ENCODE measurements at regions not wholly inside any gene's neighbourhood (a gene's known extent, or its start where the extent isn't known, plus 50 kb on each side); places are given as distances from the start of the nearest gene placed in this dataset.

GRCh38 chrX:69088171-69088938 lies 76.9 kb downstream of the PJA1 start:
- no peak for DNase-seq
- intact Hi-C loops (cut with DNase I): no loop called here
- peak; percentile 30 to 66 for ATAC-seq

DNA sequence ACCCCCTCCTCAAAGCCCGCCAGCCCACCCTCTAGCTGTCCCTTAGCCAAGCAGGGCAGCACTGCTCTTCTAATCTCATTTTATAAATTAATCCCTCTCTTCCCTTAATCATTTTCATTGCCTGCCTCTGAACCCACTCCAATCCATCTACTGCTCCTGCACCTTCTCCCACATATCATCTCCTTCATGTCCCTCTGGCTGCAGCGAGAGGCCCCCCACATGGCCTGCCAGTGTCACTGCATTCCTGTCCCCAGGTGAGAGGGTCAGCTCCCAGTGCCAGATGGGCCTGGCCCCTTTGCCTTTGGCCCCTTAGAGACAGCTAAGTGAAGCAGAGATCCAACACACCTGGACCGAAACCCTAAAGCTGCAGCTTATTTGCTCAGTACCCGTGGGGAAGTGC lies 79.4 kb downstream of the PJA1 start:
- intact Hi-C loops (cut with DNase I): no loop called here
- no peak for ATAC-seq
- DNase-seq: no peak

GRCh38 chrX:69085151-69085550 lies 80.1 kb downstream of the PJA1 start:
- DNase-seq: no peak
- ATAC-seq: no peak
- intact Hi-C loops (cut with DNase I): no loop called here

- no peak for DNase-seq
- ATAC-seq: no peak
- intact Hi-C loops (cut with DNase I): no loop called here
Measured at GRCh38 chrX:69083801-69084200, 81.5 kb downstream of the PJA1 start.

- DNase-seq (no peak), ATAC-seq (no peak)
- intact Hi-C loops (cut with DNase I): no loop called here
Measured at GRCh38 chrX:69083361-69083760, 81.9 kb downstream of the PJA1 start.

DNA sequence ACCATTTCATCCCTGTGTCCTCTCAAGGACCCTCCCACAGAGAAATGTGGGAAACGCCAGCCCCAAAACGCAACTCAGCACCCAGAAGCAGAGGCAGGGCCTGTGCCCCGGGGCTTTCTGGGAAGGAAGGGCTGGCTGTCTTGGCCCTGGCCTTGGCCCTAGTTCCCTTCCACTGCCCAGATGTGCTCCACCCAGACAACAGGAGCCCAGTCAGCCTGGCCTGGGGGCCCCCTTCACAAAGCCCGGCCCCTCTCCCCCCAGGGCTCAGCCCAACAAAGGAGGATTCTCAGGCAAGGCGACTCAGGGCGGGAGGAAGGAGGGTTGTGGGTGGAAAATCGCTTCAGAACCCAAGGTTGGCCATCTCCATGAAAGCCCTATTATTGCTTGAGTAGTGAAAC lies 82.5 kb downstream of the PJA1 start:
- ATAC-seq (no peak), DNase-seq (no peak)
- intact Hi-C loops (cut with DNase I): no loop called here

DNA sequence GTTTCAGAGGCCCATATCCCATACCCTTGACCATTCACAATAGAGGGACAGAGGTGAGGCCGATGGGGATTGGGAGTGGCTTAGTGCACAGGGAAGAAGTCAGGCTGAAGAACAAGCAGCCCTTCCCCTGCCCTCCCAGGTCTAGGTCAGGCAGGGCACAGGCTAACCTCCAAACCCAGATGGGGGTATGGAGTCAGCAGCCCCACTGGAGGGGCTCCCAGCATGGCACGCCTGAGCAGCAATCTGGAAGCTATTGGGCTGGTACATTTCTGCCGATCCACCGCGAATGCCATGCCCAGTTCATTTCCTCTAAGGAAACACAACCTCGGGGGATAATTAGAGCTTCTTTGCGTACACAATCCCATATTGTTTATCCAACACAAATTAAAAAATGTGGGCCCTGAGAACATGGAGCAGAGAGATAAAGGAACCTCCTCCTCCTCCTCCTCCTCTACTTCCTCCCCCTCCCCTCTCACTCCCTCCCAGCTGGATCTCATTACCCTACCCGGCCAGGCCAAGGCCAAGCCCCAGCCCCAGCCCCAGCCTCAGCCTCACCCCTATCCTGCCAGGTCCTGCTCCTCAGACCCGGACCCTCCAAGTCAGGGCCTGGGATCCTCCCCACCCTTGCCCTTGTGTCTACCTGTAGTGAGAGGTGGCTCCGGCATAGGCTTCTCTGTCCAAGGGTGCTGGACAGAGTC lies 83.0 kb downstream of the PJA1 start:
- intact Hi-C loops (cut with DNase I): no loop called here
- ATAC-seq (no peak), DNase-seq (no peak)

- no peak for ATAC-seq
- intact Hi-C loops (cut with DNase I): no loop called here
- no peak for DNase-seq
Measured at GRCh38 chrX:69080855-69081465, 84.3 kb downstream of the PJA1 start.

DNA sequence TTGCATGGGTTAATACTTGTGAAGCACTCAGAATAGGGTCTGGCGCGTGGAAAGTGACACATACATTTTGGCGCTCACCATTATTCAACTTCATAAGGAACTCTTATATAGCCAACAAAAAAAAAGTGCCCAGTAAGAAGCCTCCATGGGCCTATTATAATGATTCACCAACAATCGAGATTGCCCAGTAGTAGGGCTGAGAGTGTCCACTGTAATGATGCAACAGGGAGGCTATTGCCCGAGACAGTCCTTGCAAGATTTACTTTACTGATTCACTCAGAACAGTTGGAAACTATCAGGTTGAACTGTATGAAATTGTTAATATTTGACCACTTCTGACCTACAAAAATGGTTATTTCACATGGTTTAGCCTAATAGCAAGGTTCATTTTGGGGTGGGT lies 86.0 kb downstream of the PJA1 start:
- ATAC-seq: no peak
- intact Hi-C loops (cut with DNase I): no loop called here
- no peak for DNase-seq

DNA sequence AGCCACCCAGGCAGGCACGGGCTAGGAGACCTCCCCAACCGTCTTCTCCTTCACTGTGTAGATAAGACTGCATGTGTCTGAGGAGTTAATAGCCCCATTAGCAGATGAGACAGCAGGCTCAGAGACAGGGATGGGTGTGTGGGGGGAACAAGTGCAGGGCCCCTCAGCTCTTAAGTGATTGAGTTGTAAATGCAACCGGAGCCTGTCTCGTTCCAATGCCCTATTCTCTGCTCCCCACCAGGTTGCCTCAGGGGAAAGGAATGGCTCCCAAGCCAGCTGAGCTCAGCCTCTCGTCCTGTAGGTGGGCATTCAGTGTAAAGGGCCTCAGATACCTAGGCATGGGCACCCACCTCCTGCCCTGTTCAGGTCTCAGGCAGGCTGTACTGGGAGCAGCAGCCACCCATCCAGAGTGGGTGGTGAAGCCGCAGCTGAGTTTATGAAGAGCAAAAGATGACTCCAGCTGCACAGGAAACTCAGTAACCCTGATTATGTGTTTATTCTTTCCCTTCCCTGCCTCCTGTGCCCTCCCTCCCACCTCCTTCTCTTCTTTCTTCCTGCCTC lies 87.3 kb downstream of the PJA1 start:
- intact Hi-C loops (cut with DNase I): no loop called here
- DNase-seq: no peak
- no peak for ATAC-seq

DNA sequence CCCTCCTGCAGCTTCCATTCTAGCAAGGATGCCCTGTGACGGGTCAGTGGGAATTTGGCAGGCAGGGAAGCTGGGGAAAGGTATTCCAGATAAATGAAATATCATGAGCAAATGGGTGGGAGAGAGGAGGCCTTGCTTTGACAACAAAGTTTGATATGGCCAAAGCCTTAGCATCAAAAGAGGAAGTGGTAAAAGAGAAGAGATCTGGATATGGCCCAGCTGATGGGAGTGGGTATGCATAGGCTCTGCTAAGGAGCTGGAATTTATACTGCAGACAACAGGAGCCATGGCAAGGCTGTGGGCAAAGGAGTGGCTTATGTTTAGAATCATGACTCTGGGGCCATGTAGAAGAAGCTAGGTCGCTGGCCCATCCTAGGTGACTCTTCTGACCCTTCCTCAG lies 89.2 kb downstream of the PJA1 start:
- intact Hi-C loops (cut with DNase I): no loop called here
- no peak for ATAC-seq
- no peak for DNase-seq

GRCh38 chrX:69074726-69075125 lies 90.5 kb downstream of the PJA1 start:
- intact Hi-C loops (cut with DNase I): no loop called here
- ATAC-seq (no peak), DNase-seq (no peak)

- intact Hi-C loops (cut with DNase I): no loop called here
- ATAC-seq (no peak), DNase-seq (no peak)
Measured at GRCh38 chrX:69073721-69074120, 91.5 kb downstream of the PJA1 start.

- no peak for ATAC-seq
- no peak for DNase-seq
- intact Hi-C loops (cut with DNase I): no loop called here
Measured at GRCh38 chrX:69073241-69073640, 92.0 kb downstream of the PJA1 start.

- DNase-seq (no peak), ATAC-seq (peak in 1 of 2 donors; percentile 37)
- intact Hi-C loops (cut with DNase I): no loop called here
Measured at GRCh38 chrX:69072486-69073006, 92.7 kb downstream of the PJA1 start.

DNA sequence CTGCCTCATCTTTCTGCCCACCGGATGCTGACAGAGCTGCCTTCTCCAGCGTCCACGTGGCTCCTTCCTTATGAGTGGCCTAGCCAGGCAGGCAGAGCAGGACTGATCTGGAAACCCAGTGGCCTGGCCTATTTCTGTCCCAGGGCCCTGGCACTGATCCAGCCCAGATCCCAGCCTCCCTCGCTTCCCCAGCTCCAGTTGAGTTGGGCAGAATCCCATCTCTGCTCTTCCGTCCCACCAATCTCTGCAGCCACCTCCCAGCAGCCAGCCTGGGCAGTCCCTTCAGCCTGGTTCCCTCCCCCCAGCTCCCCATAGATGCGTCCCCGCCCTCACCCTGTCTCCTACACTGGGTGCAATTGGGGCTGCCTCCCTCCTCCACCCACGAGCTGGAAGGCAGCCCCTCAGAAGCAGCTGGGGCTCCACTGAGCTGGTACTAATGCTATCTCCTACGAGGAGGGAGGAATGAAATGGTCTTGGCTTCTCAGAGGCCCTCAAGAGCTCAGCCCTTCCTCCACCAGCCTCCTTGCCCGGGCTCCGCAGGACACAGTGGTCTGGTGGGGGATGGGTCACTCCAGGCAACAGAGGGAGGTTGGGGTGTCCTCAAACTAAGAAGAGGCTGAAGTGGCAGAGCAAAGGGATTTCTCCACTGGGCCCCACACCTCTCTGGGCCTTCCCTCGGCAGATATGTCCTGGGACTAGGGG lies 94.2 kb downstream of the PJA1 start:
- peak; percentile 87 to 90 for ATAC-seq
- DNase-seq: peak; percentile 67
- intact Hi-C loops (cut with DNase I): no loop called here

DNA sequence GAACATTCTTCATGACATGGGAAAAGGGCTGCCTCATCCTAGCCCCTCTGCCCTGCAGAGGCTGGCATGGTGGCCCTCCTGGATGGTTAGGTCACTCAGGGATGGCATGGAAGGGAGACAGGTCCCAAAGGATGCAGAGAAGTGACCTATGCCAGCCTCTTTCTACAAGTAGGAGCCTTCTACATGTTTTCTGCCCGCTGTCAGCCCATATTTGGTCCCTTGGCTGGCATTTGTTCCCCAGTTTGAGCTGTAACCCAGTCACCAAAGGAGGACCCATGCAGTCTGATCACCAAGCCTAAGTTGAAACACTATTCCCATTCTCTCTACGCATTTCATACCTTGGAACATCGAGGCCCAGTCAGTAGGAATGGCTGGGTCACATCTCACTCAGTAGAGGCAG lies 95.4 kb downstream of the PJA1 start:
- intact Hi-C loops (cut with DNase I): loop anchor here in 1 of 2 donors (10.0 kb wide), 1 partner anchor 145 kb away; no protein-coding TSS in a partner anchor
- no peak for DNase-seq

GRCh38 chrX:69069086-69069445 lies 96.2 kb downstream of the PJA1 start:
- DNase-seq (no peak), ATAC-seq (no peak)
- intact Hi-C loops (cut with DNase I): loop anchor here in 1 of 2 donors (10.0 kb wide), 1 partner anchor 146 kb away; no protein-coding TSS in a partner anchor

More for the DNA sequence above, 95.4 kb downstream of the PJA1 start:
- ATAC-seq: no peak

Data from left cardiac atrium (tissue), 4 donors.